Osteoblast (primary cell): ENCODE measurements at regions not wholly inside any gene's neighbourhood (a gene's known extent, or its start where the extent isn't known, plus 50 kb on each side); places are given as distances from the start of the nearest gene placed in this dataset.

Experiments
- DNase-seq: peaks from one replicate; pipeline ENCODE4 v3.0.0; 2011; ENCODE audit warnings: low spot score, mixed read lengths; ENCODE audit not compliant: insufficient read length; ENCODE audit errors: missing footprints
- H2AFZ ChIP-seq: 2 replicates; pipeline ENCODE4 v1.6.0; 2011; ENCODE audit warnings: mild to moderate bottlenecking, low read length
- H3K27ac ChIP-seq: 2 replicates; pipeline ENCODE4 v1.5.1; 2011; ENCODE audit warnings: mild to moderate bottlenecking, low read depth, low read length, moderate library complexity
- H3K27me3 ChIP-seq: 2 replicates; pipeline ENCODE4 v1.6.0; 2012; ENCODE audit warnings: mild to moderate bottlenecking, control low read depth, inconsistent platforms, low read length, moderate library complexity; ENCODE audit not compliant: insufficient read depth
- H3K36me3 ChIP-seq: 2 replicates; pipeline ENCODE4 v1.5.1; 2011; ENCODE audit warnings: mild to moderate bottlenecking, low read length, control low read depth, moderate library complexity; ENCODE audit not compliant: insufficient read depth
- H3K4me1 ChIP-seq: 2 replicates; pipeline ENCODE4 v1.5.1; 2011; ENCODE audit warnings: mild to moderate bottlenecking, low read length, control low read depth, moderate library complexity; ENCODE audit not compliant: insufficient read depth
- H3K4me2 ChIP-seq: 2 replicates; pipeline ENCODE4 v1.6.0; 2011; ENCODE audit warnings: mild to moderate bottlenecking, low read length; ENCODE audit not compliant: insufficient read depth
- H3K4me3 ChIP-seq: fragments of 200-600 bp; sonication (generic); 3 replicates; pipeline ENCODE4 v1.5.1; 2012; ENCODE audit warnings: mild to moderate bottlenecking, low read length, inconsistent platforms; ENCODE audit not compliant: insufficient read depth
- H3K79me2 ChIP-seq: 2 replicates; pipeline ENCODE4 v1.6.0; 2012; ENCODE audit warnings: mild to moderate bottlenecking, low read length, control low read depth, inconsistent platforms; ENCODE audit not compliant: insufficient read depth
- H3K9me3 ChIP-seq: 2 replicates; pipeline ENCODE4 v1.5.1; 2011; ENCODE audit warnings: low read depth, low read length, control low read depth
- H4K20me1 ChIP-seq: 2 replicates; pipeline ENCODE4 v1.6.0; 2012; ENCODE audit warnings: mild to moderate bottlenecking, low read length, control low read depth; ENCODE audit not compliant: insufficient read depth
- CTCF ChIP-seq: IDR thresholded peaks from 2 replicates; pipeline ENCODE4 v1.5.1; 2011; ENCODE audit warnings: mild to moderate bottlenecking, low read depth, low read length, moderate library complexity; ENCODE audit errors: extremely low read depth

GRCh38 chr7:118449797-118450567, 225.5 kb downstream of the ANKRD7 start:
- Histone ChIP-seq H3K4me2 (no peak overlapping the region), H3K4me1 (no peaks in the 10 kb centered on the region), H3K9me3 (peaks cover 6% of the 10 kb centered on the region), H3K4me3 (no peak overlapping the region), H2AFZ (no peak overlapping the region), H3K36me3 (no peaks in the 10 kb centered on the region), H3K79me2 (no peaks in the 10 kb centered on the region), H3K27ac (no peak overlapping the region), H3K27me3 (no peaks in the 10 kb centered on the region), H4K20me1 (no peaks in the 10 kb centered on the region)
- DNase-seq, result no peak
- TF ChIP-seq CTCF, result no peak

DNA sequence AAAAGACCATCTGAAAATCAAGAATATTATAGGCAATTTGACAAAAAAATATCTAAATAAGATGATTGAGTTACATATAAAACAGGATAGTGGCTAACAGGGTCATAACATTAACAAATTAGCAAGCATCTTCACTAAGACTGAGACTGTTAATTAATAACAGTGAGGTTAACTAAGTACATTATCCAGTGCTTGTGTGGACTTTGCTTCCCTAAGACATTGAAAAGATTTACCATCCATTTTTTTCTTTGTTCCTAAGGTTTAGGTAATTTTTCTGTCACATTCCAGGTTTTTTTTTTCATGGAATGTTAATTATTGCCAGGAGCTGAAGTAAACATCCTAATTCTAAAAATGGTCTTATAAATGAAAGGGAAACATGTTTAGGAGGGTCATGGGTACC, 227.6 kb downstream of the ANKRD7 start:
- H4K20me1 ChIP-seq, result no peaks in the 10 kb centered on the region
- no peaks in the 10 kb centered on the region for H3K36me3 ChIP-seq
- no peaks in the 10 kb centered on the region for H3K79me2 ChIP-seq
- H3K27me3 ChIP-seq, result no peaks in the 10 kb centered on the region
- peaks cover 9% of the 10 kb centered on the region for H3K9me3 ChIP-seq
- no peak overlapping the region for H3K27ac ChIP-seq
- H3K4me2 ChIP-seq, result no peak overlapping the region
- no peak overlapping the region for H3K4me3 ChIP-seq
- no peak for DNase-seq
- TF ChIP-seq CTCF, result no peak
- no peaks in the 10 kb centered on the region for H3K4me1 ChIP-seq
- H2AFZ ChIP-seq, result no peak overlapping the region

DNA sequence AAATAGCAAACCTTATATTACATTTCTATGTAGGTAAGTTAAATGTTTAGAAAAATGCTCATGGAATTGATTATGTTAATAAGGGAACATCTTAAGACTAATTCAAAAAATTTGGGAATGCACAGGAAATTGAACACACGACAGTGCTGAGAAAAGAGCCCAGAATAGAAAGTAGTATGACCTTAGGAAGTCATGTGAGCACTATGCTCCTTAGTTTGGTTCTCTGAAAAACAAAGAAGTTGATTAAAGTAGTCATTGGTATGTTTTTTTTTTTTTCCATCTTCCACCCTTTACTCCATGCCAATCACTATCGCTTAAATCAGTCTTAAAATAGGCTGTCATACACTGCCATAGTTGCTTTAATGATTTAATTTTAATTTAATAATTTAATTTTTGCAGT, 242.9 kb downstream of the ANKRD7 start:
- no peak overlapping the region for H3K27ac ChIP-seq

More for the DNA sequence above, 242.9 kb downstream of the ANKRD7 start:
- Histone ChIP-seq H2AFZ (no peak overlapping the region), H3K9me3 (peaks cover 2% of the 10 kb centered on the region), H3K27me3 (no peaks in the 10 kb centered on the region), H3K4me1 (no peaks in the 10 kb centered on the region), H3K4me2 (no peak overlapping the region), H3K79me2 (no peaks in the 10 kb centered on the region), H3K4me3 (no peak overlapping the region), H4K20me1 (no peaks in the 10 kb centered on the region), H3K36me3 (no peaks in the 10 kb centered on the region)
- DNase-seq, result no peak
- TF ChIP-seq CTCF, result no peak
